SK-N-SH (cell line): ENCODE measurements at regions not wholly inside any gene's neighbourhood (a gene's known extent, or its start where the extent isn't known, plus 50 kb on each side); places are given as distances from the start of the nearest gene placed in this dataset.

Experiments
- CTCF ChIA-PET: fragments of 300-600, 350-600 bp; formaldehyde crosslinking; extraction: SDS; loops from one replicate; lab custom pipeline; 2021; lab: Yijun Ruan, JAX
- POLR2A ChIA-PET: fragments of 350-600 bp; sonication (Branson Sonifier 250); formaldehyde crosslinking; extraction: SDS; loops from one replicate; lab custom pipeline; 2020; ENCODE audit warnings: antibody characterized with exemption, inconsistent platforms; lab: Yijun Ruan, JAX
- DNase-seq: peaks from one replicate; pipeline ENCODE4 v3.0.0; 2012
- H2AFZ ChIP-seq: fragments of 200-600 bp; sonication (generic); 2 replicates; pipeline ENCODE4 v1.8.1; 2016; ENCODE audit warnings: antibody characterized with exemption, mild to moderate bottlenecking, low read depth
- H3F3A ChIP-seq: fragments of 200-600 bp; sonication (generic); replicated peaks from 2 replicates; pipeline ENCODE3; 2016; ENCODE audit warnings: antibody characterized with exemption, mild to moderate bottlenecking; ENCODE audit not compliant: insufficient read depth
- H3K27ac ChIP-seq, 2 experiments: fragments of 200-500 bp in 1 of 2; fragments of 200-600 bp in 1 of 2; sonication (Bioruptor generic) in 1 of 2; sonication (generic), shearing (Covaris generic) in 1 of 2; 2 replicates each; pipeline versions ENCODE4 v1.5.1 to v1.6.1; 2014 to 2016; ENCODE audit warnings: low read depth in 2 of 2, inconsistent platforms in 1 of 2, low read length in 1 of 2, mild to moderate bottlenecking in 1 of 2, mixed read lengths in 1 of 2
- H3K27me3 ChIP-seq: fragments of 200-600 bp; sonication (generic), shearing (Covaris generic); 2 replicates; pipeline ENCODE4 v1.6.1; 2016; ENCODE audit warnings: mixed run types; ENCODE audit not compliant: insufficient read depth
- H3K36me3 ChIP-seq, 2 experiments: fragments of 200-500 bp in 1 of 2; fragments of 200-600 bp in 1 of 2; sonication (Bioruptor generic) in 1 of 2; sonication (generic) in 1 of 2; replicated peaks in 1 of 2; 2 replicates each; pipeline versions ENCODE3 to v1.5.1; 2014 to 2016; ENCODE audit warnings: low read length in 1 of 2, mild to moderate bottlenecking in 1 of 2; ENCODE audit not compliant: insufficient read depth in 2 of 2, control insufficient read depth in 1 of 2
- H3K4me1 ChIP-seq, 2 experiments: fragments of 200-500 bp in 1 of 2; fragments of 200-600 bp in 1 of 2; sonication (Bioruptor generic) in 1 of 2; sonication (generic), shearing (Covaris generic) in 1 of 2; 2 replicates each; pipeline versions ENCODE4 v1.5.1 to v1.6.1; 2014 to 2016; ENCODE audit warnings: low read depth in 1 of 2, low read length in 1 of 2, mixed run types in 1 of 2; ENCODE audit not compliant: insufficient read depth in 2 of 2, control insufficient read depth in 1 of 2
- H3K4me2 ChIP-seq: fragments of 200-600 bp; sonication (generic), shearing (Covaris generic); 2 replicates; pipeline ENCODE4 v1.6.1; 2017; ENCODE audit warnings: mixed run types
- H3K4me3 ChIP-seq, 2 experiments: fragments of 200-500 bp in 1 of 2; fragments of 200-600 bp in 1 of 2; sonication (Bioruptor generic) in 1 of 2; sonication (generic), shearing (Covaris generic) in 1 of 2; 2 replicates each; pipeline versions ENCODE4 v1.5.1 to v1.8.1; 2014 to 2016; ENCODE audit warnings: low read depth in 2 of 2, inconsistent platforms in 1 of 2, low read length in 1 of 2, mild to moderate bottlenecking in 1 of 2, mixed read lengths in 1 of 2, moderate library complexity in 1 of 2
- H3K79me2 ChIP-seq: fragments of 200-600 bp; sonication (generic); 2 replicates; pipeline ENCODE4 v1.8.1; 2017; ENCODE audit warnings: mild to moderate bottlenecking; ENCODE audit not compliant: insufficient read depth
- H3K9ac ChIP-seq: fragments of 200-600 bp; sonication (generic); 2 replicates; pipeline ENCODE4 v1.6.1; 2017; ENCODE audit warnings: mixed run types
- H3K9me2 ChIP-seq: fragments of 200-600 bp; sonication (generic); 2 replicates; pipeline ENCODE4 v1.6.1; 2017; ENCODE audit warnings: mixed run types
- H3K9me3 ChIP-seq: fragments of 200-600 bp; sonication (generic); 2 replicates; pipeline ENCODE4 v1.6.1; 2017; ENCODE audit warnings: mixed run types, mild to moderate bottlenecking, moderate library complexity
- H4K20me1 ChIP-seq: fragments of 200-600 bp; sonication (generic); 2 replicates; pipeline ENCODE4 v1.6.1; 2017; ENCODE audit warnings: mild to moderate bottlenecking, mixed run types; ENCODE audit not compliant: insufficient read depth
- CTCF ChIP-seq: fragments of 200-600 bp; sonication (generic); IDR thresholded peaks from 2 replicates; pipeline ENCODE4 v1.6.1; 2017; ENCODE audit warnings: antibody characterized with exemption, mild to moderate bottlenecking, moderate library complexity
- EZH2phosphoT487 ChIP-seq: fragments of 200-600 bp; sonication (generic); IDR thresholded peaks from 2 replicates; pipeline ENCODE4 v1.6.1; 2017; ENCODE audit warnings: low read depth, mixed run types, mild to moderate bottlenecking, antibody characterized with exemption, moderate library complexity, borderline replicate concordance
- FOSL2 ChIP-seq: IDR thresholded peaks from 2 replicates; pipeline ENCODE4 v1.4.0; 2012; ENCODE audit warnings: low read depth, mild to moderate bottlenecking, moderate library complexity, borderline replicate concordance
- FOXJ3 ChIP-seq: sonication (generic); formaldehyde crosslinking; IDR thresholded peaks from 2 replicates; pipeline ENCODE4 v1.5.1; 2020; ENCODE audit warnings: mild to moderate bottlenecking, missing genetic modification reagents
- GABPA ChIP-seq: IDR thresholded peaks from 2 replicates; pipeline ENCODE4 v1.4.0; 2012; ENCODE audit warnings: low read depth, mild to moderate bottlenecking
- GATA2 ChIP-seq: sonication (generic); formaldehyde crosslinking; IDR thresholded peaks from 2 replicates; pipeline ENCODE4 v1.5.0; 2020; ENCODE audit warnings: mild to moderate bottlenecking, missing genetic modification reagents
- NRF1 ChIP-seq: IDR thresholded peaks from 2 replicates; pipeline ENCODE4 v1.6.1; 2012; ENCODE audit warnings: low read depth, mild to moderate bottlenecking, low read length
- POLR2AphosphoS5 ChIP-seq: IDR thresholded peaks from 2 replicates; pipeline ENCODE4 v1.6.1; 2012; ENCODE audit warnings: low read depth, low read length
- RFX5 ChIP-seq: IDR thresholded peaks from 2 replicates; pipeline ENCODE4 v1.6.1; 2012; ENCODE audit warnings: mild to moderate bottlenecking, improper control_type of control experiment, low read length
- RXRA ChIP-seq: IDR thresholded peaks from 2 replicates; pipeline ENCODE4 v1.4.0; 2012; ENCODE audit warnings: low read depth, mild to moderate bottlenecking, borderline replicate concordance
- SIN3A ChIP-seq: IDR thresholded peaks from 2 replicates; pipeline ENCODE4 v1.6.1; 2012; ENCODE audit warnings: low read depth, mild to moderate bottlenecking, low read length, moderate library complexity, borderline replicate concordance
- TAF1 ChIP-seq: IDR thresholded peaks from 2 replicates; pipeline ENCODE4 v1.6.1; 2012; ENCODE audit warnings: low read depth, mild to moderate bottlenecking, low read length, moderate library complexity, borderline replicate concordance
- WGBS: methylation state at CpG from one replicate; pipeline ENCODE4 v1.1.6; 2017; ENCODE audit warnings: low lambda C conversion rate; 5-methylcytosine and 5-hydroxymethylcytosine counted together
- TF ChIP-seq, protein P1 (sequence below): IDR thresholded peaks from 2 replicates; pipeline ENCODE4 v1.4.0; 2012; ENCODE audit warnings: low read depth
- TF ChIP-seq, protein P2 (sequence below): IDR thresholded peaks from 2 replicates; pipeline ENCODE4 v1.4.0; 2012; ENCODE audit warnings: low read depth, borderline replicate concordance
- TF ChIP-seq, protein P3 (sequence below): IDR thresholded peaks from 2 replicates; pipeline ENCODE4; 2012

GRCh38 chrX:7316280-7316679 lies 168.3 kb upstream of the PUDP start:
- H3K9ac ChIP-seq = no peak overlapping the region
- CTCF ChIA-PET = no interaction called here
- no peak overlapping the region for H3K27ac ChIP-seq

GRCh38 chrX:7314425-7314824 lies 166.5 kb upstream of the PUDP start:
- no peaks in the 10 kb centered on the region for H3K36me3 ChIP-seq
- POLR2A ChIA-PET = no interaction called here
- 12% methylated on average over 4 of the region's 4 CpGs for WGBS
- H3K4me3 ChIP-seq = no peak overlapping the region
- no peaks in the 10 kb centered on the region for H3F3A ChIP-seq
- no peak overlapping the region for H3K9ac ChIP-seq
- H3K79me2 ChIP-seq = no peaks in the 10 kb centered on the region
- CTCF ChIA-PET = no interaction called here
- no peak overlapping the region for H3K4me2 ChIP-seq
- no peaks in the 10 kb centered on the region for H3K9me3 ChIP-seq
- no peaks in the 10 kb centered on the region for H3K9me2 ChIP-seq
- no peak overlapping the region for H2AFZ ChIP-seq
- no peaks in the 10 kb centered on the region for H4K20me1 ChIP-seq
- H3K27me3 ChIP-seq = no peaks in the 10 kb centered on the region
- H3K4me1 ChIP-seq = no peaks in the 10 kb centered on the region
- DNase-seq = no peak
- H3K27ac ChIP-seq = no peak overlapping the region
- no peak for TF ChIP-seq NRF1
- no peak for TF ChIP-seq FOXJ3
- TF ChIP-seq, protein P1, sequence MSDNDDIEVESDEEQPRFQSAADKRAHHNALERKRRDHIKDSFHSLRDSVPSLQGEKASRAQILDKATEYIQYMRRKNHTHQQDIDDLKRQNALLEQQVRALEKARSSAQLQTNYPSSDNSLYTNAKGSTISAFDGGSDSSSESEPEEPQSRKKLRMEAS = no peak
- TF ChIP-seq SIN3A = no peak
- TF ChIP-seq, protein P2, sequence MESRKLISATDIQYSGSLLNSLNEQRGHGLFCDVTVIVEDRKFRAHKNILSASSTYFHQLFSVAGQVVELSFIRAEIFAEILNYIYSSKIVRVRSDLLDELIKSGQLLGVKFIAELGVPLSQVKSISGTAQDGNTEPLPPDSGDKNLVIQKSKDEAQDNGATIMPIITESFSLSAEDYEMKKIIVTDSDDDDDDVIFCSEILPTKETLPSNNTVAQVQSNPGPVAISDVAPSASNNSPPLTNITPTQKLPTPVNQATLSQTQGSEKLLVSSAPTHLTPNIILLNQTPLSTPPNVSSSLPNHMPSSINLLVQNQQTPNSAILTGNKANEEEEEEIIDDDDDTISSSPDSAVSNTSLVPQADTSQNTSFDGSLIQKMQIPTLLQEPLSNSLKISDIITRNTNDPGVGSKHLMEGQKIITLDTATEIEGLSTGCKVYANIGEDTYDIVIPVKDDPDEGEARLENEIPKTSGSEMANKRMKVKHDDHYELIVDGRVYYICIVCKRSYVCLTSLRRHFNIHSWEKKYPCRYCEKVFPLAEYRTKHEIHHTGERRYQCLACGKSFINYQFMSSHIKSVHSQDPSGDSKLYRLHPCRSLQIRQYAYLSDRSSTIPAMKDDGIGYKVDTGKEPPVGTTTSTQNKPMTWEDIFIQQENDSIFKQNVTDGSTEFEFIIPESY = no peak
- TF ChIP-seq GATA2 (CRISPR knock-in tag) = no peak
- TF ChIP-seq TAF1 = no peak
- TF ChIP-seq RFX5 = no peak
- TF ChIP-seq CTCF = no peak
- no peak for TF ChIP-seq EZH2phosphoT487
- no peak for TF ChIP-seq POLR2AphosphoS5
- TF ChIP-seq, protein P3, sequence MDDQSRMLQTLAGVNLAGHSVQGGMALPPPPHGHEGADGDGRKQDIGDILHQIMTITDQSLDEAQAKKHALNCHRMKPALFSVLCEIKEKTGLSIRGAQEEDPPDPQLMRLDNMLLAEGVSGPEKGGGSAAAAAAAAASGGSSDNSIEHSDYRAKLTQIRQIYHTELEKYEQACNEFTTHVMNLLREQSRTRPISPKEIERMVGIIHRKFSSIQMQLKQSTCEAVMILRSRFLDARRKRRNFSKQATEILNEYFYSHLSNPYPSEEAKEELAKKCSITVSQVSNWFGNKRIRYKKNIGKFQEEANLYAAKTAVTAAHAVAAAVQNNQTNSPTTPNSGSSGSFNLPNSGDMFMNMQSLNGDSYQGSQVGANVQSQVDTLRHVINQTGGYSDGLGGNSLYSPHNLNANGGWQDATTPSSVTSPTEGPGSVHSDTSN = no peak
- TF ChIP-seq RXRA = no peak

More at GRCh38 chrX:7316280-7316679, 168.3 kb upstream of the PUDP start:
- Histone ChIP-seq H4K20me1 (no peaks in the 10 kb centered on the region), H3K4me3 (no peak overlapping the region), H3K4me2 (no peak overlapping the region), H3K79me2 (no peaks in the 10 kb centered on the region), H3K9me2 (no peaks in the 10 kb centered on the region), H3K27me3 (no peaks in the 10 kb centered on the region), H3K4me1 (no peaks in the 10 kb centered on the region), H2AFZ (no peak overlapping the region), H3K9me3 (no peaks in the 10 kb centered on the region), H3K36me3 (no peaks in the 10 kb centered on the region), H3F3A (no peaks in the 10 kb centered on the region)
- POLR2A ChIA-PET = no interaction called here
- DNase-seq = no peak
- TF ChIP-seq CTCF (no peak), GABPA (no peak), FOSL2 (no peak)
